Nephron progenitor cell (in vitro differentiated cells): ENCODE measurements at regions not wholly inside any gene's neighbourhood (a gene's known extent, or its start where the extent isn't known, plus 50 kb on each side); places are given as distances from the start of the nearest gene placed in this dataset.

Source experiments
- DNase-seq: peaks from one replicate; pipeline ENCODE4 v3.0.0; 2021
- H3K27ac Mint-ChIP-seq: 2 replicates; pipeline ENCODE4 v1.8.0; 2021; ENCODE audit warnings: mild to moderate bottlenecking, moderate library complexity, mixed read lengths
- H3K27me3 Mint-ChIP-seq: 2 replicates; pipeline ENCODE4 v1.8.0; 2021; ENCODE audit warnings: mild to moderate bottlenecking, low read depth, mixed read lengths; ENCODE audit not compliant: poor library complexity
- H3K36me3 Mint-ChIP-seq: 2 replicates; pipeline ENCODE4 v1.8.0; 2021; ENCODE audit warnings: low read depth, mixed read lengths
- H3K4me1 Mint-ChIP-seq: 2 replicates; pipeline ENCODE4 v1.8.0; 2021; ENCODE audit warnings: mixed read lengths
- H3K4me3 Mint-ChIP-seq: 2 replicates; pipeline ENCODE4 v1.8.0; 2021; ENCODE audit warnings: mild to moderate bottlenecking, moderate library complexity, mixed read lengths
- H3K9me3 Mint-ChIP-seq: 2 replicates; pipeline ENCODE4 v1.8.0; 2021; ENCODE audit warnings: mild to moderate bottlenecking, moderate library complexity, mixed read lengths
- TF ChIP-seq, protein P1 (sequence below): fragments of 200-600 bp; sonication (generic); IDR thresholded peaks from 2 replicates; pipeline ENCODE4 v1.5.0; 2021; ENCODE audit warnings: antibody characterized with exemption

- TF ChIP-seq, protein P1, sequence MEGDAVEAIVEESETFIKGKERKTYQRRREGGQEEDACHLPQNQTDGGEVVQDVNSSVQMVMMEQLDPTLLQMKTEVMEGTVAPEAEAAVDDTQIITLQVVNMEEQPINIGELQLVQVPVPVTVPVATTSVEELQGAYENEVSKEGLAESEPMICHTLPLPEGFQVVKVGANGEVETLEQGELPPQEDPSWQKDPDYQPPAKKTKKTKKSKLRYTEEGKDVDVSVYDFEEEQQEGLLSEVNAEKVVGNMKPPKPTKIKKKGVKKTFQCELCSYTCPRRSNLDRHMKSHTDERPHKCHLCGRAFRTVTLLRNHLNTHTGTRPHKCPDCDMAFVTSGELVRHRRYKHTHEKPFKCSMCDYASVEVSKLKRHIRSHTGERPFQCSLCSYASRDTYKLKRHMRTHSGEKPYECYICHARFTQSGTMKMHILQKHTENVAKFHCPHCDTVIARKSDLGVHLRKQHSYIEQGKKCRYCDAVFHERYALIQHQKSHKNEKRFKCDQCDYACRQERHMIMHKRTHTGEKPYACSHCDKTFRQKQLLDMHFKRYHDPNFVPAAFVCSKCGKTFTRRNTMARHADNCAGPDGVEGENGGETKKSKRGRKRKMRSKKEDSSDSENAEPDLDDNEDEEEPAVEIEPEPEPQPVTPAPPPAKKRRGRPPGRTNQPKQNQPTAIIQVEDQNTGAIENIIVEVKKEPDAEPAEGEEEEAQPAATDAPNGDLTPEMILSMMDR: no peak
- H3K27me3 Mint-ChIP-seq: peaks cover 25% of the 10 kb centered on the region
- no peaks in the 10 kb centered on the region for H3K36me3 Mint-ChIP-seq
- H3K9me3 Mint-ChIP-seq: no peaks in the 10 kb centered on the region
- H3K4me3 Mint-ChIP-seq: no peak overlapping the region
- peaks cover 22% of the 10 kb centered on the region for H3K4me1 Mint-ChIP-seq
- DNase-seq: no peak
- no peak overlapping the region for H3K27ac Mint-ChIP-seq
Observed at GRCh38 chr9:135222881-135223760, 135.7 kb downstream of the OLFM1 start.

DNA sequence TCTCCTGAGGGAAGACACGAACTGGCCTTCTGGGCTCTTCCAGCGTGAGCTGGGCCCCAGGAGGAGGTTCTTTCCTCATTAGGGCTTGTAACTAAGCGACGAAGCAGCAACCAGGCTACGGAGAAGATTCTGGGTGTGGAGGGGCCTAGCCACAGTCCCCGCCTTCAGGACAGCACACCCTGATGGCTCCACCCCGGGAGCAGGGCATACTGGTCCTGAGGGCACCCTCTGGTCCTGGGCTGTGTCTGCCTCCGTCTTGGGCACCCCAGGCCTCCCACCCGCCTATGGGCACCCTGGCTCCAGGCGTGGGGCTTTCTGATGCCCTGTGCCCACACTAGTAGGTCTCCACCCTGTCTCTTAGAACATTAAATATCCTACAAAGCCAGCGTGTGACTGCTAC is 136.4 kb downstream of the OLFM1 start:
- Mint-ChIP-seq H3K4me3 (no peak overlapping the region), H3K27ac (peak overlapping the region; percentile 57), H3K9me3 (no peaks in the 10 kb centered on the region), H3K36me3 (no peaks in the 10 kb centered on the region), H3K27me3 (peaks cover 18% of the 10 kb centered on the region), H3K4me1 (peaks cover 18% of the 10 kb centered on the region)
- TF ChIP-seq, protein P1: no peak
- no peak for DNase-seq

GRCh38 chr9:135224286-135224877 is 136.9 kb downstream of the OLFM1 start:
- Mint-ChIP-seq H3K36me3 (no peaks in the 10 kb centered on the region), H3K4me3 (no peak overlapping the region), H3K9me3 (no peaks in the 10 kb centered on the region), H3K4me1 (peaks cover 15% of the 10 kb centered on the region), H3K27ac (no peak overlapping the region), H3K27me3 (peaks cover 12% of the 10 kb centered on the region)
- TF ChIP-seq, protein P1: no peak
- no peak for DNase-seq

DNA sequence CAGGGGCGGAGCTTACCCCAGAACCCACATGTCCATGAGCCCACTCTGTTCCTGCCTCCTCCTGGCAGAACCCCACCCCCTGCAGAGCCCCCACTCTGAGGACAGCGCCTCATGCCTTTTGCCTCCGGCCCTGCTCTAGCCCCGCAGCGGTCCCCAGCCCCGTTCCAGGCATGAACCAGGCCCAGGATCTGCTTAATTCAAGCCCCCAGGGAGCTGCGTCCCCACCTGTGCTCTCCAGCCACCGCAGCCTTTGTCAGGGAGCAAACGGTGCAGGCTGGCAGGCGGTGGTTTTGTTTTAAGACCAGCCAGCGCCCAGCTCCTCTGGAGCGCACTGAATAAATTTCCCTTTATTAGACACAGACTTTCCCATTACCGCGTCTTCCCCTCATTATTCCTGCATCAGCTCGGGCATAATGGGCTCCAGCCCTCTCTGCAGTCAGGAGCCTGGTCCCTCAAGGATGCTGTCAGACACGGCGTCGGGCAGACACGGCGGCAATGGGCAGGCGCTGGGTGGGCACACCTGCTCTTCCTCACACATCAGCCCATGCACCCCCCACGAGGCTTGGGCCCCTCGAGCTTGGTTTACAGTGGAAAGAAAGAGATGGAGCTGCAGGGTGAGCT is 137.6 kb downstream of the OLFM1 start:
- no peaks in the 10 kb centered on the region for H3K9me3 Mint-ChIP-seq
- TF ChIP-seq, protein P1: no peak
- no peak for DNase-seq
- no peak overlapping the region for H3K4me3 Mint-ChIP-seq
- H3K27ac Mint-ChIP-seq: no peak overlapping the region
- peaks cover 7% of the 10 kb centered on the region for H3K27me3 Mint-ChIP-seq
- H3K4me1 Mint-ChIP-seq: peaks cover 15% of the 10 kb centered on the region
- no peaks in the 10 kb centered on the region for H3K36me3 Mint-ChIP-seq

DNA sequence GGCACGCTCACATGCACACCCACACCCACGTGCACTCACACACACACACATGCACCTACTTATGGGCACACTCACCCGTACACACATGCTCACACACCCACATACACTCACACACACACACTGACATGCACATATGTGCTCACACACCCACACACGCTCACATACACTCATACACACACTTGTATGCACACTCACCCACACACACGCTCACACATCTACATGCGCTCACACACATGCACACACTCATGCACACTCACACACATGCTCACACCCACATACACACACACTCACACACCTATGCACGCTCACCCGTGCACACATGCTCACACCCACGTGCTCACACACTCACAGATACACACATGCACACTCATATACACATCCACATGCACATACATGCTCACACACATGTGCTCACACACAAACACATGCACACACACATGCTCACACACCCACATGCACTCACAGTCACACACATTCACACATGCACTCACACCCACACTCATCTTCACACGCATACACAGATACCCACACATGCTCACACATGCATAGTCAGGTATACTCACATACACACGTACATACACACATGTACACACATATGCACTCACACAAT is 138.3 kb downstream of the OLFM1 start:
- Mint-ChIP-seq H3K27ac (no peak overlapping the region), H3K9me3 (no peaks in the 10 kb centered on the region), H3K27me3 (peaks cover 13% of the 10 kb centered on the region), H3K36me3 (no peaks in the 10 kb centered on the region), H3K4me1 (peaks cover 15% of the 10 kb centered on the region), H3K4me3 (no peak overlapping the region)
- TF ChIP-seq, protein P1: no peak
- no peak for DNase-seq
